IMR-90 (cell line): ENCODE measurements at regions not wholly inside any gene's neighbourhood (a gene's known extent, or its start where the extent isn't known, plus 50 kb on each side); places are given as distances from the start of the nearest gene placed in this dataset.
"Not testable (repeated sequence)": the region's sequence is repeated elsewhere in the genome, so short reads cannot be mapped to it uniquely, and the experiment has no call there.

Source experiments
- CEBPB ChIP-seq: IDR thresholded peaks from 2 replicates; pipeline ENCODE4 v1.6.1; 2012; ENCODE audit warnings: low read depth, low read length, improper control_type of control experiment
- NFE2L2 ChIP-seq: fragments of 150-350 bp; IDR thresholded peaks from 2 replicates; pipeline ENCODE4 v1.6.1; 2016; ENCODE audit warnings: low read depth, mild to moderate bottlenecking, low read length
- POLR2A ChIP-seq: IDR thresholded peaks from 2 replicates; pipeline ENCODE4 v1.6.1; 2012; ENCODE audit warnings: mild to moderate bottlenecking, low read depth, low read length
- RFX5 ChIP-seq: IDR thresholded peaks from 2 replicates; pipeline ENCODE4 v1.8.0; 2012; ENCODE audit warnings: low read depth, mild to moderate bottlenecking, low read length, moderate library complexity
- TF ChIP-seq, protein P1 (sequence below): conservative IDR thresholded peaks from 2 replicates; pipeline ENCODE4 v1.5.1; 2012; ENCODE audit warnings: mild to moderate bottlenecking, low read depth, low read length, improper control_type of control experiment
- TF ChIP-seq, protein P2 (sequence below): fragments of 150-350 bp; IDR thresholded peaks from 2 replicates; pipeline ENCODE4 v1.6.1; 2017; ENCODE audit warnings: mild to moderate bottlenecking, antibody characterized with exemption, low read length, low read depth

DNA sequence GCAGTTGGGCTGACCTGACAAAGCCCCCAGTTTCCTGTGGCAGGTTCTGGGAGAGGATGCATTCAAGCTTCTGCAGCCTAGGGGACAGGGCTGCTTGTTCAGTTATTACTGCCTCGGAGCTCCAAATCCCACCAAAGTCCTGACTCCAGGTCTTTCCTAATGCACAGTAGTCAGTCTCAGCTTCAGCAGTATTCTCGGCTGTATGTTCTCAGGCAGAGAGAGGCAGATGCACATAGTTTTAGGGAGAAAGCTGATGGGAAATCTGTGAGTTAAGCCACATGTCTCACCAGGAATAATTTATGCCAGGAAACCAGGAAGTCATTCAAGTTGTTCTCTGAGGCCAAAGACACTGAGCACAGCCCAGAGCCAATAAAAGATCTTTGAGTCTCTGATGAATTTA is 75.3 kb upstream of the BLTP1 start:
- not testable (repeated sequence) for TF ChIP-seq CEBPB, POLR2A, RFX5, NFE2L2
- TF ChIP-seq, protein P1, sequence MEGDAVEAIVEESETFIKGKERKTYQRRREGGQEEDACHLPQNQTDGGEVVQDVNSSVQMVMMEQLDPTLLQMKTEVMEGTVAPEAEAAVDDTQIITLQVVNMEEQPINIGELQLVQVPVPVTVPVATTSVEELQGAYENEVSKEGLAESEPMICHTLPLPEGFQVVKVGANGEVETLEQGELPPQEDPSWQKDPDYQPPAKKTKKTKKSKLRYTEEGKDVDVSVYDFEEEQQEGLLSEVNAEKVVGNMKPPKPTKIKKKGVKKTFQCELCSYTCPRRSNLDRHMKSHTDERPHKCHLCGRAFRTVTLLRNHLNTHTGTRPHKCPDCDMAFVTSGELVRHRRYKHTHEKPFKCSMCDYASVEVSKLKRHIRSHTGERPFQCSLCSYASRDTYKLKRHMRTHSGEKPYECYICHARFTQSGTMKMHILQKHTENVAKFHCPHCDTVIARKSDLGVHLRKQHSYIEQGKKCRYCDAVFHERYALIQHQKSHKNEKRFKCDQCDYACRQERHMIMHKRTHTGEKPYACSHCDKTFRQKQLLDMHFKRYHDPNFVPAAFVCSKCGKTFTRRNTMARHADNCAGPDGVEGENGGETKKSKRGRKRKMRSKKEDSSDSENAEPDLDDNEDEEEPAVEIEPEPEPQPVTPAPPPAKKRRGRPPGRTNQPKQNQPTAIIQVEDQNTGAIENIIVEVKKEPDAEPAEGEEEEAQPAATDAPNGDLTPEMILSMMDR = not testable (repeated sequence)
- TF ChIP-seq, protein P2, sequence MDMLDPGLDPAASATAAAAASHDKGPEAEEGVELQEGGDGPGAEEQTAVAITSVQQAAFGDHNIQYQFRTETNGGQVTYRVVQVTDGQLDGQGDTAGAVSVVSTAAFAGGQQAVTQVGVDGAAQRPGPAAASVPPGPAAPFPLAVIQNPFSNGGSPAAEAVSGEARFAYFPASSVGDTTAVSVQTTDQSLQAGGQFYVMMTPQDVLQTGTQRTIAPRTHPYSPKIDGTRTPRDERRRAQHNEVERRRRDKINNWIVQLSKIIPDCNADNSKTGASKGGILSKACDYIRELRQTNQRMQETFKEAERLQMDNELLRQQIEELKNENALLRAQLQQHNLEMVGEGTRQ = not testable (repeated sequence)
